Esophagus squamous epithelium (tissue), 5 donors: ENCODE measurements at regions not wholly inside any gene's neighbourhood (a gene's known extent, or its start where the extent isn't known, plus 50 kb on each side); places are given as distances from the start of the nearest gene placed in this dataset.

Experiments used
- DNase-seq: peaks from one replicate; lab custom pipeline; 2025; lab: John Stamatoyannopoulos, UW
- H3K27ac ChIP-seq, 4 donors: fragments of 200-600 bp; sonication (generic); one replicate each; pipeline ENCODE4 v1.5.1; 2016 to 2019; ENCODE audit warnings: mild to moderate bottlenecking in 1 of 4
- H3K27me3 ChIP-seq, 4 donors: fragments of 200-600 bp; sonication (generic); 1 replicate in 3 of 4; 2 replicates in 1 of 4; pipeline versions ENCODE4 v1.5.1 to v1.6.0; 2017 to 2021; ENCODE audit warnings: antibody characterized with exemption in 1 of 4
- H3K36me3 ChIP-seq, 3 donors: fragments of 200-600 bp; sonication (generic); one replicate each; pipeline ENCODE4 v1.5.1; 2016 to 2019
- H3K4me1 ChIP-seq, 3 donors: fragments of 200-600 bp; sonication (generic); one replicate each; pipeline ENCODE4 v1.5.1; 2017 to 2019
- H3K4me3 ChIP-seq, 4 donors: fragments of 200-600 bp; sonication (generic); 1 replicate in 3 of 4; 2 replicates in 1 of 4; pipeline ENCODE4 v1.5.1; 2016 to 2019; ENCODE audit warnings: mild to moderate bottlenecking in 2 of 4, moderate library complexity in 1 of 4
- H3K9me3 ChIP-seq, 3 donors: fragments of 200-600 bp; sonication (generic); one replicate each; pipeline ENCODE4 v1.5.1; 2016 to 2019
- POLR2A ChIP-seq, 4 donors: fragments of 450-650 bp; IDR thresholded peaks; one replicate each; pipeline ENCODE4 v1.6.1; 2017; ENCODE audit warnings: antibody characterized with exemption in 4 of 4, mild to moderate bottlenecking in 4 of 4, moderate library complexity in 3 of 4
- WGBS, 2 donors: methylation state at CpG; one replicate each; pipeline ENCODE4 v1.1.5; 2018; 5-methylcytosine and 5-hydroxymethylcytosine counted together
- intact Hi-C: fragments of 100-400 bp; cut with DNase I; formaldehyde crosslinking; loops from one replicate; pipeline ENCODE4 v1.15.0; 2022
- TF ChIP-seq, protein P1 (sequence below), 6 experiments: fragments of 450-650 bp in 4 of 6; fragments of 200-600 bp in 2 of 6; sonication (generic) in 2 of 6; IDR thresholded peaks; one replicate each; pipeline ENCODE4 v1.5.1; 2016 to 2019; ENCODE audit warnings: antibody characterized with exemption in 6 of 6, mild to moderate bottlenecking in 4 of 6, moderate library complexity in 4 of 6
- donor health status: DM: yes; HTN: yes; CAD: no.

DNA sequence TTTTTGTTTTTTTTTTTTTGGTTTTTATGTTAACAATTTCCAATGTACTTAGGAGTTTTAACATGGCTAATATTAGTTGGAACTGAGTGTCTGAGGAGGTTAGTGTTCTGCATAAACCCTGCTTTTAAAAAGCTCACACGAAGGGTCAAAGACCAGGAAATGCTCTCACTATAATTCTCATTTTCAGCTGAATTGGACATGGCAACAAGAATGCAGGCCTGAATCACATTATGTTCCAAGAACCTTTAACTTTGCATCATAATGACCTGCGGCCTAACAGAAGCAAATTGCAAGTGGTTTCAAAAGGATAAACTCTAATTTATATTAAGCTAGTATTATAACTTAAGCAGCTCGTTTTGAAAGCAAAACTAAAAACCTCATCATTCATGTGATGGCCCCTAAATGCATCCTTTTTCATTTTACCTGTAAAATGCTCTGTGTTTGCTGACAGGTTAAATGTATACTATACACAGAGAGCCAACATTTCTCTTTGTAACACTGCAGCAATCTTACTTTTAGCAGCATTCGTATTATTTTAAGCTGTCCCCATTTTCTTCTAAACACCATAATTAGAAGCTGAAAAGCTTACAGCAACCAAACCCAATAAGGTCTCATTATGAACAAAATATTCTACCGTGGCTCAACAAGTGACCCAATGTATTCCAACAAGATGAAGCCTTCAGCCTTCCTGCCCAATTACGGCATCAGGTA, 242.8 kb upstream of the SP4 start:
- no peaks in the 10 kb centered on the region for H3K36me3 ChIP-seq
- H3K4me3 ChIP-seq = no peak overlapping the region
- WGBS, 2 donors = 33 to 70% methylated on average over 6 of the region's 6 CpGs
- DNase-seq = no peak
- H3K27me3 ChIP-seq = no peaks in the 10 kb centered on the region
- H3K9me3 ChIP-seq = no peaks in the 10 kb centered on the region
- H3K4me1 ChIP-seq = no peaks in the 10 kb centered on the region
- intact Hi-C loops = no loop called here
- TF ChIP-seq, protein P1, sequence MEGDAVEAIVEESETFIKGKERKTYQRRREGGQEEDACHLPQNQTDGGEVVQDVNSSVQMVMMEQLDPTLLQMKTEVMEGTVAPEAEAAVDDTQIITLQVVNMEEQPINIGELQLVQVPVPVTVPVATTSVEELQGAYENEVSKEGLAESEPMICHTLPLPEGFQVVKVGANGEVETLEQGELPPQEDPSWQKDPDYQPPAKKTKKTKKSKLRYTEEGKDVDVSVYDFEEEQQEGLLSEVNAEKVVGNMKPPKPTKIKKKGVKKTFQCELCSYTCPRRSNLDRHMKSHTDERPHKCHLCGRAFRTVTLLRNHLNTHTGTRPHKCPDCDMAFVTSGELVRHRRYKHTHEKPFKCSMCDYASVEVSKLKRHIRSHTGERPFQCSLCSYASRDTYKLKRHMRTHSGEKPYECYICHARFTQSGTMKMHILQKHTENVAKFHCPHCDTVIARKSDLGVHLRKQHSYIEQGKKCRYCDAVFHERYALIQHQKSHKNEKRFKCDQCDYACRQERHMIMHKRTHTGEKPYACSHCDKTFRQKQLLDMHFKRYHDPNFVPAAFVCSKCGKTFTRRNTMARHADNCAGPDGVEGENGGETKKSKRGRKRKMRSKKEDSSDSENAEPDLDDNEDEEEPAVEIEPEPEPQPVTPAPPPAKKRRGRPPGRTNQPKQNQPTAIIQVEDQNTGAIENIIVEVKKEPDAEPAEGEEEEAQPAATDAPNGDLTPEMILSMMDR (IDR thresholded peaks at IDR 0.05) = no peak
- TF ChIP-seq POLR2A (IDR thresholded peaks at IDR 0.05) = no peak
- no peak overlapping the region for H3K27ac ChIP-seq

DNA sequence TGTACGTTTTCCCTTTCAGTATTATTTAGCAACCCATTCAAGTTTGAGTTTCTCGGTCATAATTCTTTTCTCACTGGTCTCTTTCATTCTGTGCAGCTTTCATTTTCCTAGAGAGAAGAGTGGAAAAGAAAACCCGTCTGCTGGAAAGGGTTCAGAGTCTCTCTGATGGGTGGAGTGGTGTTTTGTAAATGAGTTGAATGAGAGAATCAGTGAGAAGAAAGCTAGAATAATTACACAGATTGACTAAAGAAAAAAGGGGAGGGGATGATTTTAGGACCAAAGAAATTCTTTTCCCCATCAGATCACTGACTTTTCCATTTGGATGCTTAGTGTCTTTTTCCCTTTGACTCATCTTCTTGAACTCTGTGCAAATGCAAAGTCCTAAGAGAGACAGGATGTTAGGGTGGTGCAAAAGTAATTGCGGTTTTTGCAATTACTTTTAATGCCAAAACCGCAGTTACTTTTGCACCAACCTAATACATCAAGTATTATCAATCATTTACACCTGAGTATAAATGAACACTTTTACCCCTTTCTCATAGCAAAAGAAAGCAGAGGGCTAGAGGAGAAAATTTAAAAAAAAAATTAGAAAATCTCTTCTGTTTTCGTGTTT, 242.1 kb upstream of the SP4 start:
- Histone ChIP-seq H3K36me3 (no peaks in the 10 kb centered on the region), H3K27ac (no peak overlapping the region), H3K27me3 (no peaks in the 10 kb centered on the region), H3K4me1 (no peaks in the 10 kb centered on the region), H3K4me3 (no peak overlapping the region), H3K9me3 (no peaks in the 10 kb centered on the region)
- TF ChIP-seq POLR2A (IDR thresholded peaks at IDR 0.05) = no peak
- TF ChIP-seq, protein P1 (IDR thresholded peaks at IDR 0.05) = no peak
- no peak for DNase-seq
- intact Hi-C loops = no loop called here
- WGBS, 2 donors = 73 to 81% methylated on average over 6 of the region's 6 CpGs

- H3K4me1 ChIP-seq = peaks cover 0 to 8% (median 0%) of the 10 kb centered on the region in 3 donors
- H3K9me3 ChIP-seq = no peaks in the 10 kb centered on the region
- TF ChIP-seq, protein P1 (IDR thresholded peaks at IDR 0.05) = no peak
- TF ChIP-seq POLR2A (IDR thresholded peaks at IDR 0.05) = no peak
- 45 to 67% methylated on average over 7 of the region's 7 CpGs for WGBS, 2 donors
- H3K4me3 ChIP-seq = no peak overlapping the region
- DNase-seq = no peak
- intact Hi-C loops = no loop called here
- no peaks in the 10 kb centered on the region for H3K36me3 ChIP-seq
- no peaks in the 10 kb centered on the region for H3K27me3 ChIP-seq
- no peak overlapping the region for H3K27ac ChIP-seq
These were observed 236.4 kb upstream of the SP4 start for GRCh38 chr7:21191321-21192073.

- no peak for DNase-seq
- Histone ChIP-seq H3K36me3 (no peaks in the 10 kb centered on the region), H3K4me1 (peaks cover 0 to 8% (median 0%) of the 10 kb centered on the region in 3 donors), H3K27ac (no peak overlapping the region), H3K9me3 (no peaks in the 10 kb centered on the region), H3K4me3 (no peak overlapping the region), H3K27me3 (no peaks in the 10 kb centered on the region)
- TF ChIP-seq, protein P1 (IDR thresholded peaks at IDR 0.05) = no peak
- no peak for TF ChIP-seq POLR2A (IDR thresholded peaks at IDR 0.05)
- intact Hi-C loops = no loop called here
- 45 to 49% methylated on average over 2 of the region's 2 CpGs for WGBS, 2 donors
These were observed 235.2 kb upstream of the SP4 start for GRCh38 chr7:21192657-21193056.

DNA sequence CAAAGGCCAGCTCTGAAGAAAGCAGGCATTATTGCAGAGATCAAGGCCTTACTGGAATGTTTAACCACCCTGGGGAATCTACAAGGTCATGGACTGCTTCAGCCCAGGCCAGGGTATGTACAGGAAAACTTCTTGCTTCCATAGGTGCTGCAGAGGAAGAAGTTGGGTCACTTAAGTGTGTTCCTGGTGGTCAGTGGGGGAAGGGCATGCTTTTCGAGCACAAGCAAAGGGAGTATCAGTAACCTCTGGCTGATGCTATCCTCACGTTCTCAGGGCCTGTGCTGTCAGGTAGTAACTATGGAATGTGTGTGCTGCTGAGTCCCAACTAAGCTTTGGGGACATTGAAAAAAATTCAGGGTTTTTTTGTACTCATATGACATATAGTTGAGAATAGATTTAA, 234.0 kb upstream of the SP4 start:
- Histone ChIP-seq H3K4me1 (peaks cover 0 to 8% (median 0%) of the 10 kb centered on the region in 3 donors), H3K27me3 (no peaks in the 10 kb centered on the region), H3K4me3 (no peak overlapping the region), H3K9me3 (no peaks in the 10 kb centered on the region), H3K36me3 (no peaks in the 10 kb centered on the region), H3K27ac (no peak overlapping the region)
- DNase-seq = no peak
- TF ChIP-seq, protein P1 (IDR thresholded peaks at IDR 0.05) = no peak
- no peak for TF ChIP-seq POLR2A (IDR thresholded peaks at IDR 0.05)
- WGBS, 2 donors = 58 to 94% methylated on average over 2 of the region's 2 CpGs
- intact Hi-C loops = no loop called here
